GM12891 (cell line): ENCODE measurements at regions not wholly inside any gene's neighbourhood (a gene's known extent, or its start where the extent isn't known, plus 50 kb on each side); places are given as distances from the start of the nearest gene placed in this dataset.
"Not testable (repeated sequence)": the region's sequence is repeated elsewhere in the genome, so short reads cannot be mapped to it uniquely, and the experiment has no call there.

ENCODE experiments used
- DNase-seq: peaks from one replicate; pipeline ENCODE4 v3.0.0; 2011; ENCODE audit warnings: low spot score; ENCODE audit not compliant: insufficient read length
- FAIRE-seq: peaks from 2 replicates; lab custom pipeline; 2011; peaks lifted over from hg19 to GRCh38; lab: Jason Lieb, UNC
- PAX5 ChIP-seq: IDR thresholded peaks from 2 replicates; pipeline ENCODE4 v1.6.1; 2011; ENCODE audit warnings: low read length, moderate library complexity, mild to moderate bottlenecking; ENCODE audit not compliant: insufficient read depth, severe bottlenecking
- POLR2A ChIP-seq: IDR thresholded peaks from 2 replicates; pipeline ENCODE4 v1.6.1; 2011; ENCODE audit warnings: low read depth, low read length, control low read depth
- POLR2AphosphoS5 ChIP-seq: IDR thresholded peaks from 2 replicates; pipeline ENCODE4 v1.6.1; 2011; ENCODE audit warnings: low read depth, low read length, control low read depth
- POU2F2 ChIP-seq: IDR thresholded peaks from 2 replicates; pipeline ENCODE4 v1.6.1; 2011; ENCODE audit warnings: low read depth, mild to moderate bottlenecking, control low read depth, low read length, moderate library complexity
- SPI1 ChIP-seq: IDR thresholded peaks from 2 replicates; pipeline ENCODE4 v1.6.1; 2011; ENCODE audit warnings: low read depth, low read length, control low read depth
- TAF1 ChIP-seq: IDR thresholded peaks from 2 replicates; pipeline ENCODE4 v1.6.1; 2011; ENCODE audit warnings: low read depth, low read length, control low read depth

DNA sequence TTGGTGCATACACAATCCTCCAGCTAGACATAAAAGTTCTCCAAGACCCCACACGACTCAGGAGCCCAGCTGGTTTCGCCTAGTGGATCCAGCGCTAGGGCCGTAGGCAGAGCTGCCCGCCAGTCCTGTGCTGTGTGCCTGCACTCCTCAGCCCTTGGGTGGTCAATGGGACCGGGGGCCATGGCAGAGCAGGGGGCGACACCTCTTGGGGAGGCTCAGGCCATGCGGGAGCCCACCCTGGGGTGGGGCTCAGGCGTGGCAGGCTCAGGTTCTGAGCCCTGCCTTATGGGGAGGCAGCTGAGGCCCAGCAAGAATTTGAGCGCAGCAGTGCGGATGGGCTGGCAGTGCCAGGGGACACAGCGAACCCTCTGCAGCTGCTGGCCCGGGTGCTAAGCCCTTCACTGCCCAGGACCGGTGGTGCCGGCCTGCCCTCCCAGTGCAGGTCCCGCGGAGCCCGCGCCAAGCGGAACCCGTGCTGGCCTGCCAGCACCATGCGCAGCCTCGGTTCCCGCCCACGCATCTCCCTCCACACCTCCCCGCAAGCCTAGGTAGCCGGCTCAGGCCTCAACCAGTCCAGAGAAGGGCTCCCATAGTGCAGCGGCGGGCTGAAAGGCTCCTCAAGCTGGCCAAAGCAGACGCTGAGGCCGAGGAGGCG, 1566.6 kb upstream of the SLC39A10 start:
- DNase-seq (no peak), FAIRE-seq (no peak)
- TF ChIP-seq TAF1 (no peak), PAX5 (no peak), POLR2AphosphoS5 (no peak), POLR2A (no peak), POU2F2 (no peak), SPI1 (no peak)

DNA sequence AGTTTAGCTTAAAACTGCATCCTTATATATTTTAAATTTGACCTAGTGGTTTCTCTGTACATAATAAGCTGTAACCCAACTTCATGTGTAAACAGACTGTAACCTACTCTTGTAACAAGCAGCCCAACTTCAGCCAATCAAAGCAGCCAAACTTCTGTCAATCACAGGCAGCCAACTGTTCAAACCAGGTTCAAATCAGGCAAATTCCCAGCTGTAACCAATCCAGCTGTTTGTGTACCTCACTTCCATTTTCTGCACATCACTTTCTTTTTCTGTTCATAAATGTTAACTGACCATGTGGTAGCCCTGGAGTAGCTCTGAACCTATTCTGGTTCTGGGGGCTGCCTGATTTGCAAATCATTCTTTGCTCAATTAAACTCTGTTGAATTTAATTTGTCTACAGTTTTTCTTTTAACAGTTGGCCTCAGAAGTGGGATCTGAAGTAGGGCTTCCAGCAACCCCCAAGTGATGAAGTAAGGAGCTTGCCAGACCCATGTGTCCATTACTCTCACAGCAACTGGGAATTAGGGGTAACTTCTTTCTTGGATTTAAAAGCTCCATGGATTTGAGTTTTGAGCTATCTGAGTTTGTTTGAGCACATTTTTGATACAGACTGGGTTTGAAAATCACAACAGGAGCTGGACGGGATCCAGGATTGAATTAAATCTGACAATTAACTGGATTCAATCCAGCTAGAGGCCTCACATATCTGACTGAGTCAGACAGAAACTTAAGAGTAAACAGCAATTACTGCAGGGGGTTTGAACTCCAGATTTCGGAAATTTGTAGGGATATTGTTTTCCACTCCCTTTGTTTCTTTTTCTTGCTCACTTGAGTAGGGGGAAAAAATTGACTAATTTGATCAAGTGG, 1569.7 kb upstream of the SLC39A10 start:
- no peak for DNase-seq
- FAIRE-seq: no peak
- no peak for TF ChIP-seq POU2F2
- no peak for TF ChIP-seq SPI1
- TF ChIP-seq POLR2A: no peak
- no peak for TF ChIP-seq POLR2AphosphoS5
- no peak for TF ChIP-seq PAX5
- TF ChIP-seq TAF1: no peak

DNA sequence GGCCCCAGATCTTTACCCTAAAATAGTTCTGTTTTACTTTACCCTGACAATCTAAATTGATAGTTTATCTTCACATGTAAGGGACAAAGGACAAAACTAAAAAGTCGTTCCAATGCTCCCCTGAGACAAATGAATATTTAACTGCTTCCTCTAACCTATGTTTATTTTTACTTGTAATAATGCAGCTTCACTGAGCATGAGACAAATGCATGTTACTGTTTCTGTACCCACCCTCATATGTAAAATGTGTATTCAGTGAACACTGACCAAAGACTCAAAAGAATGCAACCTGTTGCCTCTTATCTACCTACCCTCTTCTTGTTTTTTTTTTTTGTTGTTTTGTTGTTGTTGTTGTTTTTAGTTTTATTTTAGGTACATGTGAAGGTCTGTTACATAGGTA, 1570.9 kb upstream of the SLC39A10 start:
- no peak for DNase-seq

DNA sequence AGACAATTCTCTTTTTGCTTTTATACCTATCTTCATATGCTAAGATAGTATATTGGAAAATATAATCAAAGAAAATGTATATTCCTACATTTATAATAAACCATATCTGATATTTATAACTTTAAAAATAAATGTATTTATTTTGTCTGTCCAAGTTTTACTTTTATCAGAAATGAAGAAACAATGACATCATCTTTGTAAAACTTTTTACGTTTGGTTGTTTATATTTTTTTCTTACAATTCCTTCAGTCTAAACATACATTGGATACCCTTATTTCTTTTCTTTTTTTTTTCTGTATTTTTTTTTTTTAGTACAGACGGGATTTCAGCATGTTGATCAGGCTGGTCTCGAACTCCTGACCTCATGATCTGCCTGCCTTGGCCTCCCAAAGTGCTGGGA, 1577.0 kb upstream of the SLC39A10 start:
- DNase-seq (no peak), FAIRE-seq (no peak)
- TF ChIP-seq POLR2AphosphoS5 (no peak), PAX5 (no peak), POLR2A (no peak), SPI1 (no peak), TAF1 (no peak), POU2F2 (no peak)

More for the DNA sequence above, 1570.9 kb upstream of the SLC39A10 start:
- FAIRE-seq: no peak
- TF ChIP-seq POLR2A (no peak), POU2F2 (no peak), SPI1 (no peak)

DNA sequence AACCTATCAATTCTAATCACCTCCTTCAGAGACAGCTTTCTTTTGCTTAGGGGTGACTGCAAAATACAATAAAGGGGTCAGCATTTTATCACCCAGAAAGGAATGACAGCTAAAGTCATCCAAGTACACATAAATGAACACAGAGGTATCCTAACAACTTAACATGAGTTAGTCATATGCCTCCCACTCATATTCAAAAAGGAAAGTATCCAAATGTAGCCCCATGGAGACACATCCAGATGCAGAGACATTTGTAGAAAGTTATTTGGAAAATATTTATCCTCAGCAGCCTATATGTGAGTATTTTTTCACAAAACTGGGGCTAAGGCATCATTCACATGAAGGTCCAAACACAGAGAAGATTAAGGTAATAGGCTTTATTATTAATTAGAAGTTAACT, 1579.7 kb upstream of the SLC39A10 start:
- TF ChIP-seq POU2F2 (no peak), TAF1 (no peak), PAX5 (no peak)
- DNase-seq: no peak
- no peak for FAIRE-seq

DNA sequence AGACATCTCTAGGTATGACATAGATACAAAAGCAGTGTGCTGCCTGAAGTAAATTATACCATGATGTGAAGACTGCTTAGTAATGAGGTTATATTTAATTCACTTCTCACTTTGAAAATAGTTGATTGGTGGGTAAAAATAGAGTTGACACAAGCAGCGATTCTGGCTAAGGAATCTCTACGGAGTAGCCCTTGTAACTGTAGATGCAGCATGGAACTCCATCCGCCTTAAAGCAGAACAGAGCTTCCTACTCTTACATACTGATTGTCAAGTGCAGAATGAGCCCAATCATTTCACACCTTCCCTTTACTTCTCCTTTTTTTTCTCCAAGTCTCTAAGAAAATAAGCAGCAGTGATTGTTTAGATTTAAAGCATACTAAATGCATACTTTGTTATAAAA, 1594.6 kb upstream of the SLC39A10 start:
- no peak for DNase-seq
- TF ChIP-seq PAX5 (no peak), POLR2A (no peak), POU2F2 (no peak), POLR2AphosphoS5 (no peak), TAF1 (no peak), SPI1 (no peak)
- FAIRE-seq: no peak

DNA sequence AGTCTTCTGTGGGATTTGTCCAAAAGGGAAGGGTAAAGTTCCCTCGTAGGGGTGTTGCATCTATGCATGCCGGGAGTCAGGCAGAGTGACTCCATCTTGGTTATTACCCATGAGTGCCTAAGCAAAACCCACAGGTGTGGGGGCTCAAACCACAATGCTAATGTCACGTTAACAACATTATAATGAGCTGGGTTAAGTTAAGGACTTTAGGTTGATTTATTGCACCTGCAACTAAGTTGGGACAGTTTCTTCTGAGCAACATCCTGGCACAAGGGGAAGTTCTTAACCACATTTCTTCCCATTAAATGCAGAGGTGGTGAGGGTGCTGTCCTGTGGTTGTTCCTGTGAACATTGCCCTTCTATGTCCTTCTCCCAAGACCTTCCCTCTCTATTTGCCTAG, 1596.8 kb upstream of the SLC39A10 start:
- no peak for DNase-seq
- no peak for TF ChIP-seq POLR2A
- TF ChIP-seq POU2F2: no peak
- no peak for TF ChIP-seq SPI1
- TF ChIP-seq TAF1: no peak
- no peak for TF ChIP-seq POLR2AphosphoS5
- TF ChIP-seq PAX5: no peak
- no peak for FAIRE-seq

DNA sequence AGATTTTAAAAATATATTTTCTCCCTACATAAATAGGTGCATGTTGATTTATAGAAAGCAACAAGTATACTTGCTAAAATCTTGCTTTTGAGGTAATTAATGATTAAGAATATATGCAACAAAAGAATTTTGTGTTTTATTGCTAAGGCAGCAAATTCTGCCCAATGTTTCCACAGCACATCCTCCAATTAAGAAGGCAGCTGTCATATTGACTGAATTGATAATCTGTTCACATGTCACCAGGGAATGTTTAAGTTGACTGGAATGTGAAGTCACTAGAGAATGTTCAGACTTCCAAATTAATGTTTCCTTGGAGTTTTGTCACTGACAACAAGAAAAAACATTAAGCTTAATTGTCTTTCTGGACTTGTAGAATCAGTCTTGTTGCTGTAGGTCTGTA, 1602.7 kb upstream of the SLC39A10 start:
- no peak for FAIRE-seq
- TF ChIP-seq POLR2AphosphoS5: no peak
- no peak for TF ChIP-seq SPI1
- TF ChIP-seq POLR2A: no peak
- TF ChIP-seq PAX5: no peak
- no peak for TF ChIP-seq POU2F2
- no peak for TF ChIP-seq TAF1
- no peak for DNase-seq

DNA sequence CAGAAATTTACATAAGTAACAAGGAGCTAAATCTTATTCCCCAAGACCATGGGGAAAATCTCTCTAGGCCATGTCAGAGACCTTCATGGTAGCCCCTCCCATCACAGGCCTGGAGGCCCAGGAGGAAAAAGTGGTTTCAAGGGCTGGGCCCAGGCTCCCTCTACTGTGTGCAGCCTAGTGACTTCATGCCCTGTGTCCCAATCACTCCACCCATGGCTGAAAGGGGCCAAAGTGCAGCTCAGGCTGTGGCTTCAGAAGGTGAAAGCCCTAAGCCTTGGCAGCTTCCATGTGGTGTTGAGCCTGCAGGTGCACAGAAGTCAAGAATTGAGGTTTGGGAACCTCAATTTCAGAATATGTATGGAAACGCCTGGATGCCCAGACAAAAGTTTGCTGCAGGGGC, 1612.7 kb upstream of the SLC39A10 start:
- FAIRE-seq (no peak), DNase-seq (no peak)
- TF ChIP-seq TAF1: no peak
- TF ChIP-seq POLR2AphosphoS5: no peak
- no peak for TF ChIP-seq SPI1
- no peak for TF ChIP-seq POU2F2
- no peak for TF ChIP-seq POLR2A
- no peak for TF ChIP-seq PAX5

DNA sequence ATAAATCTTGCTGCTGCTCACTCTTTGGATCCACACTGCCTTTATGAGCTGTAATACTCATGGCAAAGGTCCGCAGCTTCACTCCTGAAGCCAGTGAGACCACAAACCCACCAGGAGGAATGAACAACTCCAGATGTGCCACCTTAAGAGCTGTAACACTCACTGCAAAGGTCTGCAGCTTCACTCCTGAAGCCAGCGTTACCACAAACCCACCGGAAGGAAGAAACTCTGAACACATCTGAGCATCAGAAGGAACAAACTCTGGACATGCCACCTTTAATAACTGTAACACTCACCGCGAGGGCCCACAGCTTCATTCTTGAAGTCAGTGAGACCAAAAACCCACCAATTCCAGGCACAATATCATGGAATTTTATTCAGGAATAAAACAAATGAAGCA, 1635.9 kb upstream of the SLC39A10 start:
- FAIRE-seq, DNase-seq: not testable (repeated sequence)

DNA sequence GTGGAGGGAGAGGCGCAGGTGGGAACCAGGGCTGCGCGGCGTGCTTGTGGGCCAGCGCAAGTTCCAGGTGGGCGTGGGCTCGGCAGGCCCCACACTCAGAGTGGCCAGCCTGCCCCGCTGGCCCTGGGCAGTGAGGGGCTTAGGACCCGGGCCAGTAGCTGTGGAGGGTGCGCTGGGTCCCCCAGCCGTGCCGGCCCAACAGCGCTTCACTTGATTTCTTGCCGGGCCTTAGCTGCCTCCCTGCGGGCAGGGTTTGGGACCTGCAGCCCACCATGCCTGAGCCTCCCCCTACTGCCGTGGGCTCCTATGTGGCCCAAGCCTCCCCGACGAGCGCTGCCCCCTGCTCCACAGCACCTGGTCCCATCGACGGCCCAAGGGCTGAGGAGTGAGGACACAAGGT, 1636.9 kb upstream of the SLC39A10 start:
- DNase-seq: no peak
- no peak for FAIRE-seq
- TF ChIP-seq POLR2AphosphoS5 (no peak), SPI1 (no peak)

GRCh38 chr2:194015751-194016150, 1641.3 kb upstream of the SLC39A10 start:
- no peak for DNase-seq
- TF ChIP-seq POLR2A (no peak), SPI1 (no peak), POU2F2 (no peak), PAX5 (no peak), TAF1 (no peak), POLR2AphosphoS5 (no peak)

More at GRCh38 chr2:194015751-194016150, 1641.3 kb upstream of the SLC39A10 start:
- no peak for FAIRE-seq
